Astrocyte (in vitro differentiated cells and primary cell): ENCODE measurements at regions not wholly inside any gene's neighbourhood (a gene's known extent, or its start where the extent isn't known, plus 50 kb on each side); places are given as distances from the start of the nearest gene placed in this dataset.
"Not testable (repeated sequence)": the region's sequence is repeated elsewhere in the genome, so short reads cannot be mapped to it uniquely, and the experiment has no call there.

Experiments used
- DNase-seq: peaks from one replicate; pipeline ENCODE4 v3.0.0-alpha.2; 2010; ENCODE audit warnings: low read depth
- FAIRE-seq: peaks from 2 replicates; lab custom pipeline; 2011; peaks lifted over from hg19 to GRCh38; lab: Jason Lieb, UNC
- H2AFZ ChIP-seq: 2 replicates; pipeline ENCODE4 v1.6.0; 2012; ENCODE audit warnings: low read depth, low read length, inconsistent platforms
- H3K27ac ChIP-seq: 2 replicates; pipeline ENCODE4 v1.5.1; 2011; ENCODE audit warnings: low read depth, low read length, inconsistent platforms
- H3K27me3 ChIP-seq: 2 replicates; pipeline ENCODE4 v1.6.0; 2011; ENCODE audit warnings: low read length, inconsistent platforms; ENCODE audit not compliant: insufficient read depth
- H3K36me3 ChIP-seq: 2 replicates; pipeline ENCODE4 v1.5.1; 2011; ENCODE audit warnings: low read length, inconsistent platforms; ENCODE audit not compliant: insufficient read depth
- H3K4me1 ChIP-seq: 2 replicates; pipeline ENCODE4 v1.5.1; 2011; ENCODE audit warnings: low read length, inconsistent platforms; ENCODE audit not compliant: insufficient read depth
- H3K4me2 ChIP-seq: 2 replicates; pipeline ENCODE4 v1.6.0; 2012; ENCODE audit warnings: low read length, inconsistent platforms
- H3K4me3 ChIP-seq: 2 replicates; pipeline ENCODE4 v1.5.1; 2011; ENCODE audit warnings: low read depth, mild to moderate bottlenecking, low read length, inconsistent platforms; ENCODE audit not compliant: insufficient read depth
- H3K79me2 ChIP-seq: 2 replicates; pipeline ENCODE4 v1.6.0; 2012; ENCODE audit warnings: mild to moderate bottlenecking, low read length, inconsistent platforms; ENCODE audit not compliant: insufficient read depth
- H3K9ac ChIP-seq: 2 replicates; pipeline ENCODE4 v1.6.0; 2012; ENCODE audit warnings: mild to moderate bottlenecking, low read length, inconsistent platforms
- H3K9me3 ChIP-seq: 2 replicates; pipeline ENCODE4 v1.5.1; 2012; ENCODE audit warnings: low read depth, mild to moderate bottlenecking, low read length, inconsistent platforms; ENCODE audit not compliant: insufficient read depth
- H4K20me1 ChIP-seq: 2 replicates; pipeline ENCODE4 v1.6.0; 2012; ENCODE audit warnings: low read length, inconsistent platforms; ENCODE audit not compliant: insufficient read depth
- H3K27ac Mint-ChIP-seq: one replicate; pipeline ENCODE4 v1.8.0; 2021; ENCODE audit warnings: mild to moderate bottlenecking, mixed read lengths; ENCODE audit not compliant: unreplicated experiment
- H3K27me3 Mint-ChIP-seq: one replicate; pipeline ENCODE4 v1.8.0; 2021; ENCODE audit warnings: low read depth, mixed read lengths; ENCODE audit not compliant: unreplicated experiment
- H3K36me3 Mint-ChIP-seq: one replicate; pipeline ENCODE4 v1.8.0; 2021; ENCODE audit warnings: low read depth, mixed read lengths; ENCODE audit not compliant: unreplicated experiment
- H3K4me1 Mint-ChIP-seq: one replicate; pipeline ENCODE4 v1.8.0; 2021; ENCODE audit warnings: low read depth, mixed read lengths; ENCODE audit not compliant: unreplicated experiment
- H3K4me3 Mint-ChIP-seq: one replicate; pipeline ENCODE4 v1.8.0; 2021; ENCODE audit warnings: mild to moderate bottlenecking, moderate library complexity, mixed read lengths; ENCODE audit not compliant: unreplicated experiment
- H3K9me3 Mint-ChIP-seq: one replicate; pipeline ENCODE4 v1.8.0; 2021; ENCODE audit warnings: mild to moderate bottlenecking, mixed read lengths; ENCODE audit not compliant: unreplicated experiment

- H3K9me3 Mint-ChIP-seq, H3K4me1 ChIP-seq, H2AFZ ChIP-seq, H3K9ac ChIP-seq, H3K36me3 ChIP-seq, H3K4me3 Mint-ChIP-seq, H3K27ac ChIP-seq, H3K27me3 Mint-ChIP-seq, DNase-seq, H3K4me3 ChIP-seq, H3K27ac Mint-ChIP-seq, FAIRE-seq, H3K27me3 ChIP-seq, H3K36me3 Mint-ChIP-seq, H4K20me1 ChIP-seq, H3K4me1 Mint-ChIP-seq, H3K4me2 ChIP-seq, H3K9me3 ChIP-seq, H3K79me2 ChIP-seq: not testable (repeated sequence)
These were observed 307.5 kb downstream of the SPATA31A6 start for GRCh38 chr9:42490989-42491388.

- H3K4me3 Mint-ChIP-seq, H2AFZ ChIP-seq, H3K4me1 Mint-ChIP-seq, H3K27me3 Mint-ChIP-seq, H3K9me3 ChIP-seq, H3K36me3 ChIP-seq, DNase-seq, H4K20me1 ChIP-seq, H3K4me1 ChIP-seq, H3K9me3 Mint-ChIP-seq, H3K4me3 ChIP-seq, FAIRE-seq, H3K79me2 ChIP-seq, H3K27ac ChIP-seq, H3K9ac ChIP-seq, H3K27me3 ChIP-seq, H3K36me3 Mint-ChIP-seq, H3K4me2 ChIP-seq, H3K27ac Mint-ChIP-seq: not testable (repeated sequence)
These were observed 319.3 kb downstream of the SPATA31A6 start for GRCh38 chr9:42502620-42503264.

GRCh38 chr9:42508111-42508510 is 324.7 kb downstream of the SPATA31A6 start:
- not testable (repeated sequence) for H3K4me1 ChIP-seq, H4K20me1 ChIP-seq, H3K9me3 ChIP-seq, H3K36me3 ChIP-seq, H3K9me3 Mint-ChIP-seq, DNase-seq, H3K27ac ChIP-seq, H3K79me2 ChIP-seq, H3K27me3 ChIP-seq, H2AFZ ChIP-seq, H3K36me3 Mint-ChIP-seq, H3K27ac Mint-ChIP-seq, FAIRE-seq, H3K4me1 Mint-ChIP-seq, H3K9ac ChIP-seq, H3K4me3 Mint-ChIP-seq, H3K27me3 Mint-ChIP-seq, H3K4me2 ChIP-seq, H3K4me3 ChIP-seq

- H3K4me3 ChIP-seq, H2AFZ ChIP-seq, H3K27ac Mint-ChIP-seq, H4K20me1 ChIP-seq, H3K36me3 Mint-ChIP-seq, H3K27me3 Mint-ChIP-seq, H3K4me1 ChIP-seq, H3K4me3 Mint-ChIP-seq, H3K4me2 ChIP-seq, H3K9ac ChIP-seq, H3K79me2 ChIP-seq, H3K36me3 ChIP-seq, H3K4me1 Mint-ChIP-seq, H3K9me3 ChIP-seq, H3K27ac ChIP-seq, H3K9me3 Mint-ChIP-seq, DNase-seq, H3K27me3 ChIP-seq, FAIRE-seq: not testable (repeated sequence)
These were observed 330.1 kb downstream of the SPATA31A6 start for GRCh38 chr9:42513535-42513934.

GRCh38 chr9:42534325-42534983 is 351.0 kb downstream of the SPATA31A6 start:
- not testable (repeated sequence) for H3K27ac Mint-ChIP-seq, FAIRE-seq, H4K20me1 ChIP-seq, H3K4me3 Mint-ChIP-seq, H3K36me3 ChIP-seq, H3K79me2 ChIP-seq, H3K4me2 ChIP-seq, H3K4me1 Mint-ChIP-seq, DNase-seq, H3K9me3 ChIP-seq, H3K9ac ChIP-seq, H3K4me1 ChIP-seq, H3K9me3 Mint-ChIP-seq, H3K4me3 ChIP-seq, H3K27ac ChIP-seq, H3K36me3 Mint-ChIP-seq, H3K27me3 Mint-ChIP-seq, H2AFZ ChIP-seq, H3K27me3 ChIP-seq

GRCh38 chr9:42534984-42535325 is 351.5 kb downstream of the SPATA31A6 start:
- not testable (repeated sequence) for H3K27ac ChIP-seq, H3K4me2 ChIP-seq, H3K27me3 ChIP-seq, FAIRE-seq, H4K20me1 ChIP-seq, H3K4me1 Mint-ChIP-seq, H3K4me3 ChIP-seq, H3K4me1 ChIP-seq, H3K79me2 ChIP-seq, H3K36me3 ChIP-seq, H3K9me3 ChIP-seq, H3K27me3 Mint-ChIP-seq, H2AFZ ChIP-seq, H3K27ac Mint-ChIP-seq, DNase-seq, H3K9ac ChIP-seq, H3K9me3 Mint-ChIP-seq, H3K4me3 Mint-ChIP-seq, H3K36me3 Mint-ChIP-seq
